Mammary epithelial cell (primary cell): ENCODE measurements at regions not wholly inside any gene's neighbourhood (a gene's known extent, or its start where the extent isn't known, plus 50 kb on each side); places are given as distances from the start of the nearest gene placed in this dataset.

ENCODE experiments used
- EZH2 ChIP-seq: IDR thresholded peaks from 2 replicates; pipeline ENCODE4 v1.6.1; 2012; ENCODE audit warnings: low read length, inconsistent platforms, borderline replicate concordance
- TF ChIP-seq, protein P1 (sequence below), 2 donors: IDR thresholded peaks in 1 of 2; conservative IDR thresholded peaks in 1 of 2; 2 replicates each; pipeline ENCODE4 v1.5.1; 2011 to 2012; ENCODE audit warnings: inconsistent platforms in 2 of 2, low read length in 2 of 2, mild to moderate bottlenecking in 2 of 2, control low read depth in 1 of 2, low read depth in 1 of 2; ENCODE audit not compliant: insufficient read depth in 1 of 2; ENCODE audit errors: extremely low read depth in 1 of 2

DNA sequence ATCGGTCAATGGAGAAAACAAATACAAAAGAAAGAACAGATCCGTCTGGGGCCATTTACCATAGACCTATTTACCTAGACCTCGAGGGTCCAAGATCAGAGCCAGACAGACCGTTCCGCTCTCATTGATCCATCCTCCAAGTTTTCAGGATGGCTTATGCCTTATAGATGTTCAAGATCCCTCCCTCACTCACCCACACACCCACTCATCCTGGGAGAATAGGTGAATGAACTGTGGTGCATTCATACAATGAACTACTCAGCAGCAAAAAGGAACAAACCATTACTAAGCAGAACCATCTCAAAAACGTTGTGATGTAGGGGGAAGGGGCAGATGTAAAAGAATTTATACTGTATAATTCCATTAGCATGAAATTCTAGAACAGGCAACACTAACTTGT lies 125.1 kb upstream of the RREB1 start:
- TF ChIP-seq, protein P1, sequence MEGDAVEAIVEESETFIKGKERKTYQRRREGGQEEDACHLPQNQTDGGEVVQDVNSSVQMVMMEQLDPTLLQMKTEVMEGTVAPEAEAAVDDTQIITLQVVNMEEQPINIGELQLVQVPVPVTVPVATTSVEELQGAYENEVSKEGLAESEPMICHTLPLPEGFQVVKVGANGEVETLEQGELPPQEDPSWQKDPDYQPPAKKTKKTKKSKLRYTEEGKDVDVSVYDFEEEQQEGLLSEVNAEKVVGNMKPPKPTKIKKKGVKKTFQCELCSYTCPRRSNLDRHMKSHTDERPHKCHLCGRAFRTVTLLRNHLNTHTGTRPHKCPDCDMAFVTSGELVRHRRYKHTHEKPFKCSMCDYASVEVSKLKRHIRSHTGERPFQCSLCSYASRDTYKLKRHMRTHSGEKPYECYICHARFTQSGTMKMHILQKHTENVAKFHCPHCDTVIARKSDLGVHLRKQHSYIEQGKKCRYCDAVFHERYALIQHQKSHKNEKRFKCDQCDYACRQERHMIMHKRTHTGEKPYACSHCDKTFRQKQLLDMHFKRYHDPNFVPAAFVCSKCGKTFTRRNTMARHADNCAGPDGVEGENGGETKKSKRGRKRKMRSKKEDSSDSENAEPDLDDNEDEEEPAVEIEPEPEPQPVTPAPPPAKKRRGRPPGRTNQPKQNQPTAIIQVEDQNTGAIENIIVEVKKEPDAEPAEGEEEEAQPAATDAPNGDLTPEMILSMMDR (conservative IDR thresholded peaks at IDR 0.05 in 1 of 2, IDR thresholded peaks at IDR 0.05 in 1 of 2; ENCODE audit: extremely low read depth in 1 of 2, insufficient read depth in 1 of 2, low read depth in 1 of 2, low read length in 2 of 2): no peak
- TF ChIP-seq EZH2: no peak
